Epithelial cell of prostate (primary cell): ENCODE measurements at regions not wholly inside any gene's neighbourhood (a gene's known extent, or its start where the extent isn't known, plus 50 kb on each side); places are given as distances from the start of the nearest gene placed in this dataset.

ENCODE experiments used
- DNase-seq: peaks from one replicate; pipeline ENCODE4 v3.0.0-alpha.2; 2011; ENCODE audit warnings: low read depth, low spot score
- H3K27ac ChIP-seq: fragments of 450-650 bp; 2 replicates; pipeline ENCODE4 v1.5.1; 2017; ENCODE audit warnings: mild to moderate bottlenecking

GRCh38 chrX:45743906-45744625 is 543.4 kb upstream of the DIPK2B start:
- H3K27ac ChIP-seq = peak overlapping the region; percentile 96

GRCh38 chrX:45743081-45743533 is 542.4 kb upstream of the DIPK2B start:
- no peak for DNase-seq
- H3K27ac ChIP-seq = peak overlapping the region; percentile 96

More at GRCh38 chrX:45743906-45744625, 543.4 kb upstream of the DIPK2B start:
- no peak for DNase-seq

- DNase-seq = no peak
- H3K27ac ChIP-seq = peak overlapping the region; percentile 96
Observed at GRCh38 chrX:45740291-45740690, 539.6 kb upstream of the DIPK2B start.

GRCh38 chrX:45735571-45735970 is 534.9 kb upstream of the DIPK2B start:
- peak overlapping the region; percentile 50 for H3K27ac ChIP-seq
- DNase-seq = no peak

- no peak for DNase-seq
- H3K27ac ChIP-seq = no peak overlapping the region
Observed at GRCh38 chrX:45731448-45731847, 530.8 kb upstream of the DIPK2B start.

GRCh38 chrX:45727761-45728160 is 527.1 kb upstream of the DIPK2B start:
- DNase-seq = no peak
- H3K27ac ChIP-seq = no peak overlapping the region

- H3K27ac ChIP-seq = no peak overlapping the region
- DNase-seq = no peak
Observed at GRCh38 chrX:45722471-45722870, 521.8 kb upstream of the DIPK2B start.

GRCh38 chrX:45719751-45720501 is 519.2 kb upstream of the DIPK2B start:
- peak overlapping the region; percentile 33 for H3K27ac ChIP-seq
- DNase-seq = no peak

- DNase-seq = no peak
- no peak overlapping the region for H3K27ac ChIP-seq
Observed at GRCh38 chrX:45718676-45719075, 518.0 kb upstream of the DIPK2B start.

- DNase-seq = no peak
- H3K27ac ChIP-seq = no peak overlapping the region
Observed at GRCh38 chrX:45716750-45717149, 516.1 kb upstream of the DIPK2B start.

- no peak for DNase-seq
- peak overlapping the region; percentile 35 for H3K27ac ChIP-seq
Observed at GRCh38 chrX:45715748-45716147, 515.1 kb upstream of the DIPK2B start.

- peak overlapping the region; percentile 35 for H3K27ac ChIP-seq
- no peak for DNase-seq
Observed at GRCh38 chrX:45714866-45715265, 514.2 kb upstream of the DIPK2B start.

GRCh38 chrX:45712067-45712466 is 511.4 kb upstream of the DIPK2B start:
- DNase-seq = no peak
- H3K27ac ChIP-seq = peak overlapping the region; percentile 97

- H3K27ac ChIP-seq = peak overlapping the region; percentile 97
- DNase-seq = no peak
Observed at GRCh38 chrX:45711231-45711630, 510.6 kb upstream of the DIPK2B start.

- H3K27ac ChIP-seq = peak overlapping the region; percentile 97
- peak; percentile 69 for DNase-seq
Observed at GRCh38 chrX:45710081-45710801, 509.6 kb upstream of the DIPK2B start.

- no peak for DNase-seq
- H3K27ac ChIP-seq = peak overlapping the region; percentile 97
Observed at GRCh38 chrX:45709381-45709780, 508.7 kb upstream of the DIPK2B start.

GRCh38 chrX:45699158-45699557 is 498.5 kb upstream of the DIPK2B start:
- DNase-seq = no peak
- H3K27ac ChIP-seq = no peak overlapping the region

- peak overlapping the region; percentile 34 for H3K27ac ChIP-seq
- DNase-seq = no peak
Observed at GRCh38 chrX:45697591-45697990, 496.9 kb upstream of the DIPK2B start.

- peak overlapping the region; percentile 34 for H3K27ac ChIP-seq
- no peak for DNase-seq
Observed at GRCh38 chrX:45696736-45697135, 496.1 kb upstream of the DIPK2B start.

- no peak for DNase-seq
- no peak overlapping the region for H3K27ac ChIP-seq
Observed at GRCh38 chrX:45689971-45690370, 489.3 kb upstream of the DIPK2B start.

- H3K27ac ChIP-seq = no peak overlapping the region
- DNase-seq = no peak
Observed at GRCh38 chrX:45683914-45684313, 483.2 kb upstream of the DIPK2B start.
